Osteoblast (primary cell): ENCODE measurements at regions not wholly inside any gene's neighbourhood (a gene's known extent, or its start where the extent isn't known, plus 50 kb on each side); places are given as distances from the start of the nearest gene placed in this dataset.

Source experiments
- DNase-seq: peaks from one replicate; pipeline ENCODE4 v3.0.0; 2011; ENCODE audit warnings: low spot score, mixed read lengths; ENCODE audit not compliant: insufficient read length; ENCODE audit errors: missing footprints
- H2AFZ ChIP-seq: 2 replicates; pipeline ENCODE4 v1.6.0; 2011; ENCODE audit warnings: mild to moderate bottlenecking, low read length
- H3K27ac ChIP-seq: 2 replicates; pipeline ENCODE4 v1.5.1; 2011; ENCODE audit warnings: mild to moderate bottlenecking, low read depth, low read length, moderate library complexity
- H3K27me3 ChIP-seq: 2 replicates; pipeline ENCODE4 v1.6.0; 2012; ENCODE audit warnings: mild to moderate bottlenecking, control low read depth, inconsistent platforms, low read length, moderate library complexity; ENCODE audit not compliant: insufficient read depth
- H3K36me3 ChIP-seq: 2 replicates; pipeline ENCODE4 v1.5.1; 2011; ENCODE audit warnings: mild to moderate bottlenecking, low read length, control low read depth, moderate library complexity; ENCODE audit not compliant: insufficient read depth
- H3K4me1 ChIP-seq: 2 replicates; pipeline ENCODE4 v1.5.1; 2011; ENCODE audit warnings: mild to moderate bottlenecking, low read length, control low read depth, moderate library complexity; ENCODE audit not compliant: insufficient read depth
- H3K4me2 ChIP-seq: 2 replicates; pipeline ENCODE4 v1.6.0; 2011; ENCODE audit warnings: mild to moderate bottlenecking, low read length; ENCODE audit not compliant: insufficient read depth
- H3K4me3 ChIP-seq: fragments of 200-600 bp; sonication (generic); 3 replicates; pipeline ENCODE4 v1.5.1; 2012; ENCODE audit warnings: mild to moderate bottlenecking, low read length, inconsistent platforms; ENCODE audit not compliant: insufficient read depth
- H3K79me2 ChIP-seq: 2 replicates; pipeline ENCODE4 v1.6.0; 2012; ENCODE audit warnings: mild to moderate bottlenecking, low read length, control low read depth, inconsistent platforms; ENCODE audit not compliant: insufficient read depth
- H3K9me3 ChIP-seq: 2 replicates; pipeline ENCODE4 v1.5.1; 2011; ENCODE audit warnings: low read depth, low read length, control low read depth
- H4K20me1 ChIP-seq: 2 replicates; pipeline ENCODE4 v1.6.0; 2012; ENCODE audit warnings: mild to moderate bottlenecking, low read length, control low read depth; ENCODE audit not compliant: insufficient read depth
- TF ChIP-seq, protein P1 (sequence below): IDR thresholded peaks from 2 replicates; pipeline ENCODE4 v1.5.1; 2011; ENCODE audit warnings: mild to moderate bottlenecking, low read depth, low read length, moderate library complexity; ENCODE audit errors: extremely low read depth

DNA sequence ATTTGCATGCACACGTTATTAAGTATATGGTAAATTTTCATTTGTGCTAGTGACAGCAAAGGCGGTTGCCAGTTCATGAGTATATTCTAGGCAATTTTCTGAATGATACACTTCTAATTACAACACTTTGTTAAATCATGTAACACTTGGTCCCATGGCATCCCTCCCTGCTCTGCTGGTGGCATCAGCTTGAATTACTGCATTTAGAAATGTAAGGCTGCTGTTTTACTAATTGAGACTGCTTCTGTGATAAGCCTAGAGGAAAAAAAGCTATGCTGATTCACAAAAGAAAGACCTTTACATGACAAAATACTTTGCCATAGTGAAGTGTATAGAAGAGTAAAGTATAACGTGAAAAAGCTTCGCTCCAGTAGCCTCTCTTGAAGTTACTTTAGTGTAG is 636.1 kb downstream of the KCNH5 start:
- no peaks in the 10 kb centered on the region for H3K36me3 ChIP-seq
- H3K9me3 ChIP-seq: peaks cover 6% of the 10 kb centered on the region
- no peaks in the 10 kb centered on the region for H3K79me2 ChIP-seq
- no peak overlapping the region for H3K4me3 ChIP-seq
- H4K20me1 ChIP-seq: no peaks in the 10 kb centered on the region
- DNase-seq: no peak
- TF ChIP-seq, protein P1, sequence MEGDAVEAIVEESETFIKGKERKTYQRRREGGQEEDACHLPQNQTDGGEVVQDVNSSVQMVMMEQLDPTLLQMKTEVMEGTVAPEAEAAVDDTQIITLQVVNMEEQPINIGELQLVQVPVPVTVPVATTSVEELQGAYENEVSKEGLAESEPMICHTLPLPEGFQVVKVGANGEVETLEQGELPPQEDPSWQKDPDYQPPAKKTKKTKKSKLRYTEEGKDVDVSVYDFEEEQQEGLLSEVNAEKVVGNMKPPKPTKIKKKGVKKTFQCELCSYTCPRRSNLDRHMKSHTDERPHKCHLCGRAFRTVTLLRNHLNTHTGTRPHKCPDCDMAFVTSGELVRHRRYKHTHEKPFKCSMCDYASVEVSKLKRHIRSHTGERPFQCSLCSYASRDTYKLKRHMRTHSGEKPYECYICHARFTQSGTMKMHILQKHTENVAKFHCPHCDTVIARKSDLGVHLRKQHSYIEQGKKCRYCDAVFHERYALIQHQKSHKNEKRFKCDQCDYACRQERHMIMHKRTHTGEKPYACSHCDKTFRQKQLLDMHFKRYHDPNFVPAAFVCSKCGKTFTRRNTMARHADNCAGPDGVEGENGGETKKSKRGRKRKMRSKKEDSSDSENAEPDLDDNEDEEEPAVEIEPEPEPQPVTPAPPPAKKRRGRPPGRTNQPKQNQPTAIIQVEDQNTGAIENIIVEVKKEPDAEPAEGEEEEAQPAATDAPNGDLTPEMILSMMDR: no peak
- no peaks in the 10 kb centered on the region for H3K27me3 ChIP-seq
- no peak overlapping the region for H3K27ac ChIP-seq
- no peaks in the 10 kb centered on the region for H3K4me1 ChIP-seq
- no peak overlapping the region for H2AFZ ChIP-seq
- no peak overlapping the region for H3K4me2 ChIP-seq

DNA sequence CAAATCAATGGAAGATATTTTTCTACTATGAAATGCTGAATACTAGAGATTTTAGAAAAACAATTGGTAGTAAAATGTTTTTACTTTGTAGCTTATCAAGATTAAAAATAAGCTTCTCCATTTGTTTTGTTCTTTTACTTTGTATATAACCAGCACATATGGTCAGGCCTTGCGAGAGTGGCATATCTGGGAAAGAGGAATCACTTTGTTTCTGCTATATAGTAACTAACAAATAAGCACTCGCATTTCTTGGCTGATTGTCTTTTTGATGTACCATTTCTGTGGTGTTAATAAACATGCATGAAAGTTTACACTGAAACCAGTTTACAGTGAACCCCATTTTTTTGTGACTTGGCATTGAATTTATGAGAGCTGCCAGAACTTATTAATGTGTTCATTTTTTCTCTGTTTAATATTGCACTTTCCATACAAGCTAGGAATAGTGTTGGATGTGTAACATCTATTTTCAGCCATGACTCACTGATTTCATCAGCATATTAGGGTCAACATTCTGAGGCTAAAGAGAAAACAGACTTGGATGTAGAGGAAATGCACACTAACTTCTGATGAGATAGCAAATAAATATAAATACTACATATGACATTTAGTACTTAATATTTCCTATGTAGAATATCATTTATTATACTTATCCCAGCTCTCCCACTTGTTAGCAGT is 635.5 kb downstream of the KCNH5 start:
- TF ChIP-seq, protein P1: no peak
- Histone ChIP-seq H3K4me2 (no peak overlapping the region), H3K79me2 (no peaks in the 10 kb centered on the region), H4K20me1 (no peaks in the 10 kb centered on the region), H3K4me1 (no peaks in the 10 kb centered on the region), H3K27ac (no peak overlapping the region), H3K36me3 (no peaks in the 10 kb centered on the region), H2AFZ (no peak overlapping the region), H3K9me3 (peaks cover 3% of the 10 kb centered on the region), H3K4me3 (no peak overlapping the region), H3K27me3 (no peaks in the 10 kb centered on the region)
- DNase-seq: no peak

DNA sequence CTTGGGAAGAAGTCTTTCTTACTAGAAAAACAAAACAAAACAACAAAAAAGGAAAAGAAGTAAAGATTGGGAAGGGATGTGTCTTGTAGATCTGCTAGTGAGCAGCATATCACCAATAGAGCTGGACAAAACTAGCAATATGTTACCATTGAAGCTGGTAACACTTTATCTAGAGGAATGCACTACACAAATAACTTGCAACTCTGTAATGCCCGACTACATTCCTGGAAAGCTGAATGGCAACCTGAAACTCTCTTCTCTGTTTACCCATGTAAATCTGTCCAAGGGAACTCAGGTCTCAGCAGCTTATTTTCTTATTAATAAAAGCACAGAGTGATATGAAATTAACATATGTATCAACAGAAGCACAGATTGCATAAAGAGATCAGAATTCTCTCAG is 624.4 kb downstream of the KCNH5 start:
- no peaks in the 10 kb centered on the region for H3K9me3 ChIP-seq
- no peak overlapping the region for H3K27ac ChIP-seq
- no peaks in the 10 kb centered on the region for H3K36me3 ChIP-seq
- no peak overlapping the region for H3K4me3 ChIP-seq
- DNase-seq: no peak
- no peak overlapping the region for H3K4me2 ChIP-seq
- H3K4me1 ChIP-seq: no peaks in the 10 kb centered on the region
- H3K27me3 ChIP-seq: no peaks in the 10 kb centered on the region
- TF ChIP-seq, protein P1: no peak
- no peaks in the 10 kb centered on the region for H4K20me1 ChIP-seq
- H2AFZ ChIP-seq: no peak overlapping the region
- H3K79me2 ChIP-seq: no peaks in the 10 kb centered on the region

DNA sequence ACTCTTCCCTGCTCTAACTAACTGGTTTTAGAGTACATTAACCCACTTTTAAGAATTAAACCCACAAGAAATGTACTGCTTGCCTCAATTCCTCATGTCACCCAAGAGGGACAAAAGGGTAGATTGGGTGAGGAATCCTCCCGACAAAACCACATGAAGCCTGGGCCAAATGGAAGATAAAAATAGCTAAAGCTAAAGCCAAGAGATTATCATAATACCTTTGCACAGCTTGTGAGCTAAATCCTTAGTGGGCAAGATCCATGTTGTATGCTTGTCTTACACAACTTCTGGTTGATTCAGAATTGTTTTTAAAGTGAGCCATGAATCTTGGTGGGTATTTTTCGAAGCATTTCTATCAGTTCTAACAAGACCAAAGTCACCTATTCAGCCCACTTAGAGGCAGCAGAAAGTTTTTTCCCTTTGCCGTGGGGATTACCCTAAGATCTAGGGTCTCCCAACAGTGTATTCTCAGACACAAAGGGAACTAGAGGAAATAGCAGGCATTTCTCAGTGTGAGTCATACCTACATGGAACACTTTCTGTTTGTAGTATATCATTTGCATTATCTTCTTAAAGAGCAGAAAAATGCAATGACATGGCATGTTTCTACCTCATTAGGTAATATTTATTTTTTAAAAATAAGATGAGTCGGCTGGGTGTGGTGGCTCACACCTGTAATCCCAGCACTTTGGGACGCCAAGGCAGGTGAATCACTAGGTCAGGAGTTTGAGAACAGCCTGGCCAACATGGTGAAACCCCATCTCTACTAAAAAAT is 616.6 kb downstream of the KCNH5 start:
- H3K79me2 ChIP-seq: no peaks in the 10 kb centered on the region
- no peak overlapping the region for H3K4me3 ChIP-seq
- H4K20me1 ChIP-seq: no peaks in the 10 kb centered on the region
- no peaks in the 10 kb centered on the region for H3K27me3 ChIP-seq
- H3K4me1 ChIP-seq: no peaks in the 10 kb centered on the region
- no peaks in the 10 kb centered on the region for H3K36me3 ChIP-seq
- TF ChIP-seq, protein P1: no peak
- H3K4me2 ChIP-seq: no peak overlapping the region
- no peak for DNase-seq
- peaks cover 4% of the 10 kb centered on the region for H3K9me3 ChIP-seq
- no peak overlapping the region for H2AFZ ChIP-seq
- no peak overlapping the region for H3K27ac ChIP-seq
